CD4-positive, alpha-beta T cell treated with Interleukin-15 for 4 hours (primary cell): ENCODE measurements at regions not wholly inside any gene's neighbourhood (a gene's known extent, or its start where the extent isn't known, plus 50 kb on each side); places are given as distances from the start of the nearest gene placed in this dataset.

Experiments used
- DNase-seq: peaks from one replicate; pipeline ENCODE4 v3.0.0-alpha.2; 2020; ENCODE audit warnings: low spot score

DNA sequence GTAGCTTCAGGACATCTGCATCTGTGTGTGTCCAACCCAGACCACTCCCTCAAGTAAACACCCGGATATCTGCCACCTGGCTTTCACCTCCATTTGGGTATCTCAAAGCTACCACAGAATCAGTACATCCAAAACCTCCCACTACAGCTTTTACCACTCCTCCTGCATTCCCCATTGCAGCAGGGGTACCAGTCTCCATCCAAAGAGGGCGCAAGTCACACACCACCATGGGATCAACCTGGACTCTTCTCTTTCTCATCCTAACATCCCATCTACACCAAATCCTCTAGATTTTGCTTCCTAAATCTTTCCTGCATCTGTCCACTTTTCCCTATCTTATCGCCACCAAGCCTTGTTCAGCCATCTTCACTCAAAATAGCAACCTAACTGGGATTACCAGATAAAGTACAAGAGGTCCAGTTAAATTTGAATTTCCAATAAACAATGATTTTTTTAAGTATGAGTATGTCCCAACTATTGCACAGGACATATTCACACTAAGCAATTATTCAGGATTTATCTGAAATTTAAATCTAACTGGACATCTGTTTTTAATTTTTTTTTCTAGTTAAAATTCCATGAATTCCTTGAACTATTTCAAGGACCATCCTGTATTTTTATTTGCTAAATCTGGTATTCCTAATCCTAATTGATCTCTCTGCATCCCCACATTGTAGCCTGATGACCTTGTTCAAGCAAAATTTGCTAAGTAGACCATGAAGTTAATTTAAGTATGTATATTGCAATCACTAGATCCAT, 164.3 kb upstream of the MLN start:
- DNase-seq = no peak

GRCh38 chr6:33967265-33967767, 163.5 kb upstream of the MLN start:
- DNase-seq = no peak

DNA sequence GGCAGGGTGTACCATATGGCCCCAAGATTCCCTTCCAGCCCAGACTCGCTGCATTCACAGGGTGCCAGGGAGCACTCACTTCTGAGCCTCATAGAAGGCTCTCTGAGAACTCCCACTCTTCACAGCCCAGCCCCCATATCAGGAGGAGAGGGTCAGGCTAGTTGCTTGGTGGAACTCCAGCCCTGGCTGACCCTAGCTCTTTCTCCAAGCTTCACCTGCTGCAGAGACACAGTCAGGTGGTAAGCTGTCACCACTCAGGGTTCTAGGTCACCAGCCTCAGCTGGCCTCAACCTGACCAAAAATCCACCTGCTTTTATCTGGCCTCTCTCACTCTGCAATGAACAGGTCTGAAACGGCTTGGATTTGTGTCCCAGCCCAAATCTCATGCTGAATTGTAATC, 162.7 kb upstream of the MLN start:
- no peak for DNase-seq

GRCh38 chr6:33965766-33966165, 162.0 kb upstream of the MLN start:
- DNase-seq = no peak

DNA sequence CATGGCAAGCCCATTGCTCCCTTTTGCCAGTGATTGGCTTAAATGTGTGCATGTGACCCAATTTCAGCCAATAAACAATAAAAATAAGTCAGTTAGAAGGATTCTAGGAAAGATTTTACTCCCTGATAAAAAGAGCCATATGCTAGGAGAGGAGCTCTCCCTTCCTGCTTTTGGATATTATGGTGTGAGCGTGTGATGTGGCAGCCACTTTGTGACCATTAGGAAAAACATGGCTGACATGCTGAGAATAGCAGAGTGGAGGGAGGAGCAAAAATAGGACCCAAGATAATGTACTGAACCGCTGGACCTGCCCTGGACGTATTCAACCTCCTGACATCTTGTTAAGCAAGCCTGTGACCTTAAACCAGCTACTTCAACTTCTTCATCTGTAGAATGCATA, 160.6 kb upstream of the MLN start:
- no peak for DNase-seq

DNA sequence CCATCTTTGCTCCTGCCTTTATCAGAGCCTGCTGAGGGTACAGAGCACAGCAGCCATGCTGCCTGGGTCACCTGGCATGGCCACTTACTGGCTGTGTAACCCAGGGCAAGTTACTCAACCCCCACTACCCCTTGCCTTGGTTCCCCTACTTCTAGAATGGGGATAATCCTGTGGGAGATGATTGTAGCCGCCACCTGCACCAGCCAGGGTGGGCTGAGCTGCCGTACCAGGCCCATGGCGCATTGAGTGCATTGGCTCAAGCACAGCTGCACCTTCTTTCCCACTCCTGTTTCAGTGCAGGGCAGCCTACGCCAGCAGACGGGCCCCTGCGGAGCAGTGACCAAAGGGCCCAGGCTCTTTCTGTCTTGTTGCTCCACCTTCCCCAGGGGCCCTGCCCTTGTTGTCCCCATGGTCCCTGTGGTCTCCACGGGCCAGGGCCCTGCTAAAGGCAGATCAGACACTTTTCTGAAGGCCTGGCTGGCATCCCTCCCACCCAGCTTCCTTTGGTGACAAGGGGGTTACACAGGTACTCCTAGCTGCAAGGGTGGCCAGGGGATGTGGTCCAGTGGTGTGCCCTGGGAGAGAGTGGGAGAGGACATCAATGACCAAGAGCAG, 159.4 kb upstream of the MLN start:
- no peak for DNase-seq

- no peak for DNase-seq
These were observed 158.6 kb upstream of the MLN start for GRCh38 chr6:33962246-33963027.

DNA sequence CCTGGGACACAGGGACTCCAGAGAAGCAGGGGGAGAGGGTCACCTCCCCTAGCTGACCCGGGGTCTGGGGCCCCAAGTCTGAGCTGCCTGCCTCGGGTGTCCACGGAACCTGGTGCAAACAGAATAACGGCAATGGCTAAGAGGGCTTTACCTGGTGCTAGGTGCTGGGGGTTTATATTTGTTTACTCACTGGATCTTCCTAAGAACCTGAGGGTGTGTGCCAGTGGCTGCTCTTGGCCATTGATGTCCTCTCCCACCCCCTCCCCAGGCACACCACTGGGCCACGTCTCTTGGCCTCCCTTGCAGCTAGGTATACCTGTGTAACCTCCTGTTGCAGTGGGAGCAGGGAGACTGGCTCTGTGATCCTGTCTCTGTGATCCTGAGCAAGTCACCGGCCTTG, 157.9 kb upstream of the MLN start:
- no peak for DNase-seq

DNA sequence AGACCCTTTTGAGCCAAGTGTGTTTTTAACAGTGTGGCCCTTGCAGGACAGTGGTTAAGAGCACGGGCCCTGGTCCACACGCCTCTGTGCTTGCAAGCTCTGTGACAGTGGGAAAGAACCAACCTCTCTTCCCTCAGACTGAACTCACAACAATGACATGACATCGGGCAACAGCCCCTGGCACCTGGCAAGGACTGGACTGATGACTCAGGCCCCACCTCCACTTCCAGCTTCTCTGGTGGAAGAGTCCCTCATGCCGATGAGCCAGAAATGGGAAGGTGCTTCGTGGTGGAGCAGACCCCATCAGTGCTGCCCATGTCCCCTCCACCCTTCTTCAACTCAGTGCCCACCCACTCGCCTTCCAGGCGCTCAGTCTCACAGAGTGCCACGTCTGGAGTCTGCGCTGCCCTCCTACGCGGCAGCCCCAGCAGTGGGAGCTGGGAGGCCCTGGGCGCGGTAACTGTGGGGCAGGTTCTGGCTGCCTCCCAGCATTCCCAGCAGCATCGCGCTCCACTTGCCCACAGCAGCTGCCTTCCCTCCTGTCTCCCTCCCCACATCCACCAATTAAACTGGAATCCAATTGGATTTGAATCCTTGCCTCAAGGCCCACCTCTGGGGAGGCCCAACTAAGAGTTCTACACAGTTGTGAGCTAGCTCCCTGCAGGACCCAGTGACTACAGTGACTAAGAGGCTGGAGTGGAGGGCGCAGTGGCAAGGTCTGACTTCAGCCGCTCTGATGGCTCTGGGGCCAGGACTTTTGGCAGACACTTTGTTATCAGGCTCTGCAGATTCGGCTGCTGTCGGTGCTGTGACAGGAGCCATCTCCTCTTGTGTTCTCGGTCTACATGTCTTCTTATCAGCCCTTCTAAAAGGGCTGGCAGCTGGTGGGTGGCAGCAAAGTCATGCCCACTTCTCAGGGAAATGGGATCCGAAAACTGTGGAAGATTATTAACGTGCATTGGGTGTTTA, 156.8 kb upstream of the MLN start:
- DNase-seq = no peak

- DNase-seq = no peak
These were observed 156.0 kb upstream of the MLN start for GRCh38 chr6:33959661-33960344.

GRCh38 chr6:33959329-33959651, 155.5 kb upstream of the MLN start:
- no peak for DNase-seq

DNA sequence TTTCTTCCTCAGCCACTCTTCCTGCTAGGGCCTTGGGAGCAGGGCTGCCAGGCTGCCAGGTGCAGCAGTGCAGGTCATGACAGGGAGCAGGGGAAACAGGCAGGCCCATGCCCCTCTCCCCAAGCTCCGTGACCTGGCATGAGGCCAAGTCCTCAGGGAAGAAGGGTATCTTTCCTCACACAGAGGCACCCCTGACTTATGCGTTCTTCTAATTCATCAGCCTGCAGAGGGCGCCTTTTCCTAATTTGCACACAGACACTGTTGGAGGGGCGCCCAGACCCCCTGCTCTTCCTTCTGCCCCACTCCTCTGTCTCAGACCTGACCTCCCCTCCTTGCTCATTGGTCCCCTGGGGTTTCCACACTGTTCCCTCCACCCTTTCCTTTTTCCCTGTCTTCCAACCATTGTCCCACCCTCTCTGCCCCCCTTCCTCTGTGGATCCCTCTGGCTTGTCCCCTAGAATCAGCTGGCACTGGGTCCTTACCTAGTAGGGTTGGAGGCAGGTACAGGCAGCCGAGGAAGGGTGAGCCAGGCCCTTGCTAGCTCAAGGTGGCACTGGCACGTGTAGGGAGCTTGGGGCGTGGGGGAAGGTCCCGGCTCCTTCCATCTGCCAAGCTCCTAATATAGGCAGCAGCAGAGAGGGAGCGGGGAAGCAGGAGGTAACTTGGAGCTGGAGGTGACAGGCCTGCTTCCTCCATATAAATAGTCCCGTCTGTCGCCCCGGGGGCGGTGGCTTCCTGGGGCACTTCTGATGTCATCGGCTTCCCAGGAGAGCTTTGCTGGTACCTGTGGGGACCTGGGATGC, 154.9 kb upstream of the MLN start:
- no peak for DNase-seq

GRCh38 chr6:33957892-33958525, 154.2 kb upstream of the MLN start:
- DNase-seq = no peak

DNA sequence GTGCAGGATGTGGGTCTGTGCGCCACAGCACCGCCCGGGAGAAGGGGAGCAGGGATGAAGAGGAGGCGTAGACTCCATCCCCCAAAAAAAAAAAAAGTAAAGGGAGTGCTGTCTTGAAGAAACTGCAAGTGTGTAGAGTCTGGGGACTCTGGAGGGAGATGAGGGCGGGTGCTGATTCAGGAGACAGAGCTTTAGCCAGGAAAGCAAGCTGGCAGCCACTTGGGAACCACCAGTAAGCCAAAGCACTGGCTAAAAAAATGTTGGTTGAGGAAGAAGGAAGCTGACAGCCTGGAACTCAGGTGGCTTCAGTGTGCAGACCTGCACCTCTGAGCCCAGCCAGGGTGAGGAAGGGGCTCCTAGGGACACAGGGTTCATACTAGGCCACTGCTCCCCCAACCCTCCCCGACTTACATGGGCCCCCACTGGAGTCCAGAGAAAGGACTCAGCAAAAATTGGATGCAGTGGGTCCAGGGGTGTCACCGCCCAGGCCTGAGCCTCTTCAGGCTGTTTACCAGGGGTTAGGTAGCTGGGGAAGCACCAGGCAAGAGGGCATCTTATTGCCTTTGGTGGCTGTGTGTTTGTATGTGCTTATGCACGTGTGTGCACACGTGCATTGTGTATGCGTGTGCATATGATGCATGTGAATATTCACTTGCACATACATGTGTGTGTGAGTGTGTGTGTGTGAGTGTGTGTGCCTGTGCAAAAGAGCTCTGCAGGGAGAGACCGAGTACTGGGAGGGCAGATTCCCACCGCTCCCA, 153.5 kb upstream of the MLN start:
- no peak for DNase-seq

DNA sequence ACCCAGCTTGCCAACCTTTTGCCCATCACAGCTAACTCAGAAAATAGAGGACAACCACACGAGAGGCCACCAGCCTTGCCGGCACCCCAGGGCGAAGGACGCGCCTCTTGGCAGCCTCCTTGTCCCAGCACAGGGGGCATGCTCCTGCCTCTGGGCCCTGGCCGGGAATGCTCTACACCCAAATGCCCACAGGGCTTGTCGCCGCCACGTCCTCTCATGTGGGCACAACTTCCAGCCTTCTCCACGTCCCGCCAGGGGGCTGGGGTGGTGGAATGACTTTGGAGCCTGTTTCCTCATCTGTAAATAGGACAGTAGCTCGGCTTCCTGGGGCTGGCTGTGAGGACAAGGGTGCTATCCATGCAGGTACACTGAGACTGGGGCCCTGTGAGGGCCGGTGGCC, 152.4 kb upstream of the MLN start:
- no peak for DNase-seq

- no peak for DNase-seq
These were observed 151.8 kb upstream of the MLN start for GRCh38 chr6:33955566-33955965.

- no peak for DNase-seq
These were observed 150.7 kb upstream of the MLN start for GRCh38 chr6:33954453-33954852.

DNA sequence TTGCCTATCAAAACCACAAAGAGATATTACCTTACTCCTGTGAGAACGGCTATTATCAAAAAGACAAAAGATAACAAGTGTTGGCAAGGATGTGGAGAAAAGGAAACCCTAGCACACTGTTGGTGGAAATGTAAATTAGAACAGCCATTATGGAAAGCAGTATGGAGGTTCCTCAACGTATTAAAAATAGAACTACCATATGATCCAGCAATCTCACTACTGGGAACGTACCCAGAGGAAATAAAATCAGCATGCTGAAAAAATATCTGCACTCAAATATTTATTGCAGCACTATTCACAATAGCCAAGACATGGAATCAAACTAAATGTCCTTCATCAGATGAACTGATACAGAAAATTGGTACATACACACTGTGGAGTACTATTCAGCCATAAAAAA, 149.4 kb upstream of the MLN start:
- DNase-seq = no peak

DNA sequence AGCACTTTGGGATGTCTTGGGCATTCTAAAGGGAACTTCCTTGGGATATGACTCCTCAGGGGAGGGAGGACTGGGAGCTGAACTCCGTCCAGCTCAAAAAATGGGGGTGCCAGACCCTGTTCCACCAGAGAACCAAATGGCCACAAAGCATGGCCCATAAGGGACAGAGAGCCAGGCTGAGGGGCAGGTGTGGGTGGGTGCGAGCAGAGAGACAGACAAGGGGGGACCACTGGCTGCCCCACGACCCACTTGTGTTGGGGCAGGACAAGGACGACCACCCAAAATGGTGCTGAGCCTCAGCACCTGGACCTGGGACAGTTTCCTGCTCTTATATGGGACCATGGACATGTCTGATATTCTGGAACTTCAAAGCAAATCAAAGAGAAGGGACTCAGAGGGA, 148.2 kb upstream of the MLN start:
- DNase-seq = no peak
